ENCODE measurements at regions not wholly inside any gene's neighbourhood (a gene's known extent, or its start where the extent isn't known, plus 50 kb on each side); places are given as distances from the start of the nearest gene placed in this dataset.

- TF ChIP-seq CBFB (CRISPR knock-in tag; IDR thresholded peaks at IDR 0.05; ENCODE audit: low read depth) = no peak
- no peak for TF ChIP-seq CTCF (IDR thresholded peaks at IDR 0.05)
- TF ChIP-seq ZBTB43 (CRISPR knock-in tag; IDR thresholded peaks at IDR 0.05) = no peak
These were observed 81.6 kb upstream of the PRR20G start for GRCh38 chr3:127369356-127369935.

Measured in WTC11 (cell line).